ENCODE measurements at regions not wholly inside any gene's neighbourhood (a gene's known extent, or its start where the extent isn't known, plus 50 kb on each side); places are given as distances from the start of the nearest gene placed in this dataset.

GRCh38 chr2:151024696-151025251 is 236.9 kb downstream of the RBM43 start:
- CTCF ChIA-PET = no interaction called here
- DNase-seq (no peak), ATAC-seq (no peak)
- H3K9me3 Mint-ChIP-seq (ENCODE audit: low read depth) = no peaks in the 10 kb centered on the region
- intact Hi-C loops (cut with DNase I, micrococcal nuclease) = no loop called here
- peaks cover 6% of the 10 kb centered on the region for H3K27me3 Mint-ChIP-seq
- no peaks in the 10 kb centered on the region for H3K36me3 Mint-ChIP-seq (ENCODE audit: low read depth)
- no peak overlapping the region for H3K27ac Mint-ChIP-seq
- no peak overlapping the region for H3K4me3 Mint-ChIP-seq
- POLR2A ChIA-PET = no interaction called here
- peaks cover 5% of the 10 kb centered on the region for H3K4me1 Mint-ChIP-seq

GRCh38 chr2:151021747-151022452 is 239.8 kb downstream of the RBM43 start:
- no peaks in the 10 kb centered on the region for H3K4me1 Mint-ChIP-seq
- no peak overlapping the region for H3K27ac Mint-ChIP-seq
- H3K36me3 Mint-ChIP-seq (ENCODE audit: low read depth) = no peaks in the 10 kb centered on the region
- POLR2A ChIA-PET = no interaction called here
- ATAC-seq (no peak), DNase-seq (no peak)
- peaks cover 5% of the 10 kb centered on the region for H3K9me3 Mint-ChIP-seq (ENCODE audit: low read depth)
- CTCF ChIA-PET = no interaction called here
- H3K27me3 Mint-ChIP-seq = peaks cover 9% of the 10 kb centered on the region
- intact Hi-C loops (cut with DNase I, micrococcal nuclease) = no loop called here
- no peak overlapping the region for H3K4me3 Mint-ChIP-seq

- ATAC-seq (no peak), DNase-seq (no peak)
- Mint-ChIP-seq H3K4me1 (no peaks in the 10 kb centered on the region), H3K9me3 (ENCODE audit: low read depth) (peaks cover 5% of the 10 kb centered on the region), H3K27me3 (peaks cover 9% of the 10 kb centered on the region), H3K4me3 (no peak overlapping the region), H3K27ac (no peak overlapping the region), H3K36me3 (ENCODE audit: low read depth) (no peaks in the 10 kb centered on the region)
- ChIA-PET CTCF (no interaction called here), POLR2A (no interaction called here)
- intact Hi-C loops (cut with DNase I, micrococcal nuclease) = no loop called here
These were observed 241.3 kb downstream of the RBM43 start for GRCh38 chr2:151020411-151020810.

GRCh38 chr2:151009437-151010175 is 252.1 kb downstream of the RBM43 start:
- ChIA-PET CTCF (no interaction called here), POLR2A (no interaction called here)
- no peak overlapping the region for H3K4me3 Mint-ChIP-seq
- DNase-seq (no peak), ATAC-seq (no peak)
- intact Hi-C loops (cut with DNase I, micrococcal nuclease) = no loop called here
- H3K4me1 Mint-ChIP-seq = no peaks in the 10 kb centered on the region
- H3K9me3 Mint-ChIP-seq (ENCODE audit: low read depth) = no peaks in the 10 kb centered on the region
- H3K36me3 Mint-ChIP-seq (ENCODE audit: low read depth) = no peaks in the 10 kb centered on the region
- no peaks in the 10 kb centered on the region for H3K27me3 Mint-ChIP-seq
- no peak overlapping the region for H3K27ac Mint-ChIP-seq

- ATAC-seq (no peak), DNase-seq (no peak)
- ChIA-PET CTCF (no interaction called here), POLR2A (no interaction called here)
- intact Hi-C loops (cut with DNase I, micrococcal nuclease) = no loop called here
- H3K27me3 Mint-ChIP-seq = no peaks in the 10 kb centered on the region
- H3K4me3 Mint-ChIP-seq = no peak overlapping the region
- no peaks in the 10 kb centered on the region for H3K4me1 Mint-ChIP-seq
- H3K27ac Mint-ChIP-seq = no peak overlapping the region
- H3K36me3 Mint-ChIP-seq (ENCODE audit: low read depth) = no peaks in the 10 kb centered on the region
- H3K9me3 Mint-ChIP-seq (ENCODE audit: low read depth) = no peaks in the 10 kb centered on the region
These were observed 254.3 kb downstream of the RBM43 start for GRCh38 chr2:151007365-151007764.

GRCh38 chr2:151002959-151003600 is 258.6 kb downstream of the RBM43 start:
- intact Hi-C loops (cut with DNase I, micrococcal nuclease) = no loop called here
- no peak for DNase-seq
- ChIA-PET CTCF (no interaction called here), POLR2A (no interaction called here)
- H3K36me3 Mint-ChIP-seq (ENCODE audit: low read depth) = no peaks in the 10 kb centered on the region
- no peak for ATAC-seq
- H3K27me3 Mint-ChIP-seq = no peaks in the 10 kb centered on the region
- H3K4me3 Mint-ChIP-seq = no peak overlapping the region
- no peak overlapping the region for H3K27ac Mint-ChIP-seq
- H3K9me3 Mint-ChIP-seq (ENCODE audit: low read depth) = no peaks in the 10 kb centered on the region
- H3K4me1 Mint-ChIP-seq = no peaks in the 10 kb centered on the region

GRCh38 chr2:150997702-150998440 is 263.8 kb downstream of the RBM43 start:
- POLR2A ChIA-PET = no interaction called here
- Mint-ChIP-seq H3K4me1 (no peaks in the 10 kb centered on the region), H3K4me3 (no peak overlapping the region), H3K27ac (no peak overlapping the region), H3K9me3 (ENCODE audit: low read depth) (no peaks in the 10 kb centered on the region), H3K27me3 (peaks cover 3% of the 10 kb centered on the region), H3K36me3 (ENCODE audit: low read depth) (no peaks in the 10 kb centered on the region)
- no peak for DNase-seq
- intact Hi-C loops (cut with DNase I, micrococcal nuclease) = no loop called here
- CTCF ChIA-PET = no interaction called here
- no peak for ATAC-seq

- Mint-ChIP-seq H3K4me3 (no peak overlapping the region), H3K4me1 (no peaks in the 10 kb centered on the region), H3K27ac (no peak overlapping the region), H3K27me3 (peaks cover 3% of the 10 kb centered on the region), H3K36me3 (ENCODE audit: low read depth) (no peaks in the 10 kb centered on the region), H3K9me3 (ENCODE audit: low read depth) (no peaks in the 10 kb centered on the region)
- DNase-seq = no peak
- ATAC-seq = no peak
- ChIA-PET POLR2A (interaction anchor here (0.6 kb wide), 1 partner anchor 808 kb away, joined by 5 read pairs; no protein-coding TSS in a partner anchor), CTCF (no interaction called here)
- intact Hi-C loops (cut with DNase I, micrococcal nuclease) = no loop called here
These were observed 264.6 kb downstream of the RBM43 start for GRCh38 chr2:150997066-150997465.

GRCh38 chr2:150994076-150994475 is 267.6 kb downstream of the RBM43 start:
- Mint-ChIP-seq H3K9me3 (ENCODE audit: low read depth) (peaks cover 9% of the 10 kb centered on the region), H3K36me3 (ENCODE audit: low read depth) (no peaks in the 10 kb centered on the region), H3K4me3 (no peak overlapping the region), H3K27ac (no peak overlapping the region), H3K27me3 (peaks cover 3% of the 10 kb centered on the region), H3K4me1 (no peaks in the 10 kb centered on the region)
- no peak for ATAC-seq
- no peak for DNase-seq
- intact Hi-C loops (cut with DNase I, micrococcal nuclease) = no loop called here
- ChIA-PET POLR2A (no interaction called here), CTCF (no interaction called here)

- Mint-ChIP-seq H3K27me3 (peaks cover 4% of the 10 kb centered on the region), H3K9me3 (ENCODE audit: low read depth) (peaks cover 20% of the 10 kb centered on the region), H3K36me3 (ENCODE audit: low read depth) (no peaks in the 10 kb centered on the region), H3K27ac (no peak overlapping the region), H3K4me1 (no peaks in the 10 kb centered on the region), H3K4me3 (no peak overlapping the region)
- ChIA-PET CTCF (no interaction called here), POLR2A (no interaction called here)
- ATAC-seq (no peak), DNase-seq (no peak)
- intact Hi-C loops (cut with DNase I, micrococcal nuclease) = no loop called here
These were observed 271.7 kb downstream of the RBM43 start for GRCh38 chr2:150989969-150990368.

- ATAC-seq = no peak
- no peak overlapping the region for H3K27ac Mint-ChIP-seq
These were observed 275.9 kb downstream of the RBM43 start for GRCh38 chr2:150985741-150986140.

More at GRCh38 chr2:150985741-150986140, 275.9 kb downstream of the RBM43 start:
- no peaks in the 10 kb centered on the region for H3K36me3 Mint-ChIP-seq (ENCODE audit: low read depth)
- intact Hi-C loops (cut with DNase I, micrococcal nuclease) = no loop called here
- peaks cover 17% of the 10 kb centered on the region for H3K27me3 Mint-ChIP-seq
- CTCF ChIA-PET = interaction anchor here (1.6 kb wide), 1 partner anchor 11 kb away, joined by 4 read pairs; no protein-coding TSS in a partner anchor
- peaks cover 20% of the 10 kb centered on the region for H3K9me3 Mint-ChIP-seq (ENCODE audit: low read depth)
- POLR2A ChIA-PET = no interaction called here
- no peaks in the 10 kb centered on the region for H3K4me1 Mint-ChIP-seq
- no peak overlapping the region for H3K4me3 Mint-ChIP-seq
- no peak for DNase-seq

All from activated CD4-positive, alpha-beta T cell treated with anti-CD3 and anti-CD28 coated beads for 36 hours (primary cell).